GM12891 (cell line): ENCODE measurements at regions not wholly inside any gene's neighbourhood (a gene's known extent, or its start where the extent isn't known, plus 50 kb on each side); places are given as distances from the start of the nearest gene placed in this dataset.

Experiments used
- POLR2A ChIP-seq: IDR thresholded peaks from 2 replicates; pipeline ENCODE4 v1.6.1; 2011; ENCODE audit warnings: low read depth, low read length, control low read depth
- TAF1 ChIP-seq: IDR thresholded peaks from 2 replicates; pipeline ENCODE4 v1.6.1; 2011; ENCODE audit warnings: low read depth, low read length, control low read depth

GRCh38 chr18:44214396-44214795, 466.3 kb upstream of the SETBP1 start:
- TF ChIP-seq TAF1 (no peak), POLR2A (no peak)
